GM19023 (cell line): ENCODE measurements at regions not wholly inside any gene's neighbourhood (a gene's known extent, or its start where the extent isn't known, plus 50 kb on each side); places are given as distances from the start of the nearest gene placed in this dataset.
"Not testable (repeated sequence)": the region's sequence is repeated elsewhere in the genome, so short reads cannot be mapped to it uniquely, and the experiment has no call there.

ENCODE experiments used
- ATAC-seq: cut with Tn5 transposase; IDR thresholded peaks from one replicate; pipeline ENCODE4 v1.9.1; 2021; ENCODE audit warnings: mild to moderate bottlenecking, moderate library complexity; ENCODE audit not compliant: unreplicated experiment

- no peak for ATAC-seq
Observed at GRCh38 chr4:158053086-158053485, 119.7 kb downstream of the GASK1B start.

GRCh38 chr4:158051401-158052235 is 121.2 kb downstream of the GASK1B start:
- ATAC-seq = no peak

- ATAC-seq = no peak
Observed at GRCh38 chr4:158050942-158051341, 121.9 kb downstream of the GASK1B start.

GRCh38 chr4:158046345-158046744 is 126.5 kb downstream of the GASK1B start:
- no peak for ATAC-seq

- ATAC-seq = no peak
Observed at GRCh38 chr4:158043971-158044618, 128.7 kb downstream of the GASK1B start.

GRCh38 chr4:158042591-158043030 is 130.2 kb downstream of the GASK1B start:
- ATAC-seq = no peak

GRCh38 chr4:158038718-158039117 is 134.1 kb downstream of the GASK1B start:
- no peak for ATAC-seq

- ATAC-seq = no peak
Observed at GRCh38 chr4:158036998-158037397, 135.8 kb downstream of the GASK1B start.

- ATAC-seq = no peak
Observed at GRCh38 chr4:158035662-158036195, 137.1 kb downstream of the GASK1B start.

- no peak for ATAC-seq
Observed at GRCh38 chr4:158033416-158034120, 139.3 kb downstream of the GASK1B start.

- no peak for ATAC-seq
Observed at GRCh38 chr4:158032733-158033415, 140.0 kb downstream of the GASK1B start.

- ATAC-seq = not testable (repeated sequence)
Observed at GRCh38 chr4:158028381-158028780, 144.4 kb downstream of the GASK1B start.

GRCh38 chr4:158025131-158025530 is 147.7 kb downstream of the GASK1B start:
- ATAC-seq = no peak

GRCh38 chr4:158020734-158021346 is 152.0 kb downstream of the GASK1B start:
- ATAC-seq = no peak

GRCh38 chr4:158020176-158020575 is 152.6 kb downstream of the GASK1B start:
- ATAC-seq = no peak

- ATAC-seq = no peak
Observed at GRCh38 chr4:158018831-158019230, 154.0 kb downstream of the GASK1B start.

- no peak for ATAC-seq
Observed at GRCh38 chr4:158018221-158018830, 154.5 kb downstream of the GASK1B start.

GRCh38 chr4:158016511-158016910 is 156.3 kb downstream of the GASK1B start:
- no peak for ATAC-seq

- no peak for ATAC-seq
Observed at GRCh38 chr4:158015241-158015640, 157.6 kb downstream of the GASK1B start.

- no peak for ATAC-seq
Observed at GRCh38 chr4:158013858-158014257, 159.0 kb downstream of the GASK1B start.
